GM20431 (cell line): ENCODE measurements at regions not wholly inside any gene's neighbourhood (a gene's known extent, or its start where the extent isn't known, plus 50 kb on each side); places are given as distances from the start of the nearest gene placed in this dataset.
"Not testable (repeated sequence)": the region's sequence is repeated elsewhere in the genome, so short reads cannot be mapped to it uniquely, and the experiment has no call there.

Source experiments
- in situ Hi-C: fragments of 300-500 bp; cut with MseI, MboI; formaldehyde crosslinking; loops from one replicate; pipeline ENCODE4 v1.15.0; 2020; ENCODE audit warnings: low sequenced_read_pairs; ENCODE audit not compliant: unreplicated experiment

DNA sequence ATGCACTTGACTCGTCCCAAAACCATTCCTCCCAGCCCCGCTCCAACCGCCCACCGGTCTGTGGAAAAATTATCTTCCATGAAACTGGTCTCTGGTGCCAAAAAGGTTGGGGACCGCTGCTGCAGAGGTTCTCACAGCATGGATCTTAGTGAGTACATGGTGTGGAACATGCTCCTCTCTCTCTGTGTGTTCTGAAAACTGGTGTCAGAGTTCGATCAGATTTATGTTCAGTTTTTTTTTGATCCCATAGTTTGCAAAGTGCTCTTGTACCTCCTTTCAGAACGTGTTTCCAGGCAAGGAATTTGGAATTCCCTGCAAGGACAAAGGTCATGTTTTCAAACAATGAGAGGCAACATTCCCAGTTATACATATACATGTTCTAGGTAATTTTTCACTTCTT lies 61.2 kb upstream of the FAM171A1 start:
- in situ Hi-C loops, result loop anchor here (25.0 kb wide), 1 partner anchor 305 kb away; no protein-coding TSS in a partner anchor

- in situ Hi-C loops, result loop anchor here (25.0 kb wide), 1 partner anchor 306 kb away; no protein-coding TSS in a partner anchor
Measured at GRCh38 chr10:15430969-15431771, 60.1 kb upstream of the FAM171A1 start.

GRCh38 chr10:15428681-15429080 lies 57.6 kb upstream of the FAM171A1 start:
- in situ Hi-C loops, result loop anchor here (25.0 kb wide), 1 partner anchor 309 kb away; no protein-coding TSS in a partner anchor

GRCh38 chr10:15427843-15428414 lies 56.8 kb upstream of the FAM171A1 start:
- in situ Hi-C loops, result loop anchor here (25.0 kb wide), 1 partner anchor 309 kb away; no protein-coding TSS in a partner anchor

DNA sequence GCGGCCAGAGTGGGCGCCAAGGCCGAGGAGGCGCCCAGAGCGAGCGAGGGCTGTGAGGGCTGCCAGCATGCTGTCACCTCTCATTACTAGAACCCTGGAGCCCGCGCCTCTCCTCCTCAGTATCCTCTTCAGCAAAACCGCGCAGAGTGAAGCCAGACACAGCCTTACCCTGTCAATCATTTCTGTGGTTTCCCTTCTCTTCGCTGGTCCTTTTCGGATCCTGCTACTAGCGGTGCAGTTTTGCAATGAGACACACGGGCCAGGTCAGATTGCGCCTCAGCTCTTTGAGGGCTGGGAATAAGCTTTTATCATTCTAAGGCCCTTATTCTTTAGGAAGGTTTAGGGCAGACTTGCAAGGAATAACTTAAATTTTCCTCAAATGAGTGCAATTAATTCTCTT lies 55.5 kb upstream of the FAM171A1 start:
- in situ Hi-C loops, result loop anchor here (25.0 kb wide), 1 partner anchor 311 kb away; no protein-coding TSS in a partner anchor

DNA sequence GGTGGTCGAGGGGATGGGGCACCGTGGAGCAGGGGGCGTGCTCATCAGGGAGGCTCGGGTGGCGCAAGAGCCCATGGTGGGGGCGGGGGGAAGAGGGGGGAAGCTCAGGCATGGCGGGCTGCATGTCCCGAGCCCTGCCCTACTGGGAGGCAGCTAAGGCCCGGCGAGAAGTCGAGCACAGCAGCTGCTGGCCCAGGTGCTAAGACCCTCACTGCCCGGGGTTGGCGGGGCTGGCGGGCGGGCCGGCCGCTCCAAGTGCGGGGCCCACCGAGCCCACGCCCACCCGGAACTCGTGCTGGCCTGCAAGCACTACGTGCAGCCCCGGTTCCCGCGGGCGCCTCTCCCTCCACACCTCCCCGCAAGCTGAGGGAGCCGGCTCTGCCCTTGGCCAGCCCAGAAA lies 55.0 kb upstream of the FAM171A1 start:
- in situ Hi-C loops, result loop anchor here (25.0 kb wide), 1 partner anchor 311 kb away; no protein-coding TSS in a partner anchor

DNA sequence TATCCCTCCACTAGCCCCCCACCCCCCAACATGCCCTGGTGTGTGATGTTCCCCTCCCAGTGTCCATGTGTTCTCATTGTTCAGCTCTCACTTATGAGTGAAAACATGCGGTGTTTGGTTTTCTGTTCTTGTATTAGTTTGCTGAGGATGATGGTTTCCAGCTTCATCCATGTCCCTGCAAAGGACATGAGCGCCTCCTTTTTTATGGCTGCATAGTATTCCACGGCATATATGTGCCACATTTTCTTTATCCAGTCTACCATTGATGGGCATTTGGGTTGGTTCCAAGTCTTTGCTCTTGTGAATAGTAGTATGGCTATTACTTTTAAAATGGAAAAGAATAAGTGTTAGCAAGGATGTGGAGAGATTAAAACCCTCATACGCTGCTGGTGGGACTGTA lies 50.8 kb upstream of the FAM171A1 start:
- in situ Hi-C loops, result not testable (repeated sequence)
